ENCODE measurements at regions not wholly inside any gene's neighbourhood (a gene's known extent, or its start where the extent isn't known, plus 50 kb on each side); places are given as distances from the start of the nearest gene placed in this dataset.
A peak's percentile ranks its signal among the peaks of the same experiment; 100 is the strongest.

DNA sequence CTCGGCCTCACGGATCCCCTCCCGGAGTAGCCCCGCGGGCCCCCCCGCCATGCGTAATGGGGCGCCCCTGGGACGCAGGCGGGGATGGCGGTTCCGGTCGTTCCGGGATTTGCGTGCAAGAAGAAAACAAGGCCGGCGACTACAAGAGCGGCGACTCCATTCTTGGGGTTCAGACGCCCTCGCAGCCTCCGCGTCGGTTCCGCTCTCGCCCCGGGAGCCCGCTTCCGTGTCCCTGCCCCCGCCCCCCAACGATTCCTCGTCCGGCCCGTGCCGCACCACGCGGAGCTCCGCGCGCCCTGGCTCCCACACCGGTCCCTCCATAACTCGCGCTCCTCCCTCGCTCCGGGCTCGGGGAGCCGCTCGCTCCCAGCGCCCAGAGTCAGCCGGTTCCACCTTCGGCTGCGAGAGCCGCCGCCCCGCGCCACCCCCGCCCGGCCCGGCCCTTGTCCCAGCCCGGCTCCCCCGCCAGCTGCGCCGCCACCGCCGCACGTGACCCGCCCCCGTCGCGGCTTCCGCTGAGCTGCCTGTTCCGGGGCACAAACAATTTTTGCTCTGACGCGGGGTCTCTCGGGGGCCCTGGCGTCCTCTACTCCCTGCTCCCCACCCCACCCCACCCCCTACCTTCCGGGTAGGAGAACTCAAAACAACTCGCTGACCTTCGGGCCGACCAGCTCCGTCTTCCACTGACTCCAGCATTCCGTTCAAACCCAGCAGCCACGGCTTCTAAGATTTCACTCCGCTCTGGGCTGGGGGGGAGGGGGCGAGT, 78.8 kb upstream of the BCOR start:
- H3K4me3 ChIP-seq (ENCODE audit: low read depth, low read length) = peak overlapping the region; percentile 60
- DNase-seq (ENCODE audit: low read depth) = peak; percentile 64
- TF ChIP-seq, protein P1, sequence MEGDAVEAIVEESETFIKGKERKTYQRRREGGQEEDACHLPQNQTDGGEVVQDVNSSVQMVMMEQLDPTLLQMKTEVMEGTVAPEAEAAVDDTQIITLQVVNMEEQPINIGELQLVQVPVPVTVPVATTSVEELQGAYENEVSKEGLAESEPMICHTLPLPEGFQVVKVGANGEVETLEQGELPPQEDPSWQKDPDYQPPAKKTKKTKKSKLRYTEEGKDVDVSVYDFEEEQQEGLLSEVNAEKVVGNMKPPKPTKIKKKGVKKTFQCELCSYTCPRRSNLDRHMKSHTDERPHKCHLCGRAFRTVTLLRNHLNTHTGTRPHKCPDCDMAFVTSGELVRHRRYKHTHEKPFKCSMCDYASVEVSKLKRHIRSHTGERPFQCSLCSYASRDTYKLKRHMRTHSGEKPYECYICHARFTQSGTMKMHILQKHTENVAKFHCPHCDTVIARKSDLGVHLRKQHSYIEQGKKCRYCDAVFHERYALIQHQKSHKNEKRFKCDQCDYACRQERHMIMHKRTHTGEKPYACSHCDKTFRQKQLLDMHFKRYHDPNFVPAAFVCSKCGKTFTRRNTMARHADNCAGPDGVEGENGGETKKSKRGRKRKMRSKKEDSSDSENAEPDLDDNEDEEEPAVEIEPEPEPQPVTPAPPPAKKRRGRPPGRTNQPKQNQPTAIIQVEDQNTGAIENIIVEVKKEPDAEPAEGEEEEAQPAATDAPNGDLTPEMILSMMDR (conservative IDR thresholded peaks at IDR 0.05; ENCODE audit: low read depth, low read length) = no peak

DNA sequence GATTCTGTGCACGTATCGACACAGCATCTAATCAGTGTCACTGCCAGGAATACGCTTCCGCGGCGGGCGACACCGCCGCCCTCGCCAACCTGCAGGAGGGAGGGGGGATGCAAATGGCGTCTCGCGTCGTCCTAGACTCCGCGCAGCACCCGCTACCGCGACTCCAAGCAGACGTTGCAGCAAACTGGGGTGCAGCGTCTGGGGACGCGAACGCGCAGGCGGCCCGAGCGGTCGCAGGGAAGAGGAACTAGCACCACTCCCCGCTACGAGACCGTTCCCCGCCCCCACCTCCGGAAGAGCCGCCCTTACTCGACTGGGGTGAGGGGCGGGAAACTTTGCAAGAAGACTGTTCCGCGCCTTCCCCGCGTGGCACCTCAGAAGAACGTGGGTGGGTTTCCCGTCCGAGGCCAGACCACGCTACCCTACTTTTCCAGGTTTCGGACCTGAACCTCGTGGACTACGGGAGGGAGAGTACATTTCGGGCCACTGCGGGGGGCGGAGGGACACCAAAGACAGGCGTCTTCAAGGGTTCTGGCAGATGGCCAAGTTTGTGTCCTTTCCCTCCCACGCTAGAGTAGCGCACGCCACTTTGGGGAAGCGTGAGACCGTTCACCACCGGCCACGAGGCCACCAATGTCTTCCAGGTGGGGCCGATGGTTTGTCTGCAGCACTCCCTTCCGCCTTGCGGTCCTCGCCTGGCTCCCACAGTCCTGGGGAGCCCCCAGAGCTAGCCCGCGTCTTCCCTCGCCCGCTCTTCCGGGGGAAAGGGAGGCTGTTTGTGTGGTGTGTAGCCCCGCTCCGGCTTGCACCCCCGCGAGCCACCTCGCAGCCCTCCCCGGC, 78.0 kb upstream of the BCOR start:
- H3K4me3 ChIP-seq (ENCODE audit: low read depth, low read length) = peak overlapping the region; percentile 60
- DNase-seq (ENCODE audit: low read depth) = peak; percentile 53
- TF ChIP-seq, protein P1 (conservative IDR thresholded peaks at IDR 0.05; ENCODE audit: low read depth, low read length) = no peak

DNA sequence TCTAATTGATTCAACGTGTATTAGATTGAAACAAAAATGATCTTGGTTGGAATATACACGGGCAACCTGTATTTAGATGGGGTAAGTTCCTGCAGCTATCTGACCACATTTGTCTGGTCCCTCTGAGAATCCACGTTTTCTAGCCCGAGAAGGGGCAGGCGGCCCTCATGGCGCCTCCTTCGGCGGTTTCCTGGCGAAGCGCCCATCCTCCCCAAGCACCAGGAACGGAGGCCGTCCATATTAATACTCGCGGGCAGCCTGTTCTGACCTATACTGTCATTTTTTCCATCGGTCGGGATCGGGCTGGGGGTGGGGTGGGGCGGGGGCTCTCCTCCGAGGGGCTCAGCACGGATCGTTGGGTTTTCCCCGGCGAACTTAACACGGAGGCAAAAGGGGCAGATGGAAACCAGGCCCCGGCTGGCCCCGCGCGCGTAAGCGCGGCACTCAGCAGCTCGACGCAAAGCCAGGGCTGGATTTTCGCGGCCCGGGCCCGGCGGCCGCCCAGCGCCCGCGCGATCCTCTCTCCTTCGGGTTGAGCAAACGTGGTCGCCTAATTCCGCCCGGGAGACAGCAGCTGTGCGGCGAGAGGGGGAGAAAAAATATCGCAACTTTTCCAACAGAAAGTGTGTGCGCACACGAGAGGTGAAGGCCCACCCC, 77.2 kb upstream of the BCOR start:
- H3K4me3 ChIP-seq (ENCODE audit: low read depth, low read length) = peak overlapping the region; percentile 60
- TF ChIP-seq, protein P1 (conservative IDR thresholded peaks at IDR 0.05; ENCODE audit: low read depth, low read length) = no peak
- peak; percentile 68 for DNase-seq (ENCODE audit: low read depth)

DNA sequence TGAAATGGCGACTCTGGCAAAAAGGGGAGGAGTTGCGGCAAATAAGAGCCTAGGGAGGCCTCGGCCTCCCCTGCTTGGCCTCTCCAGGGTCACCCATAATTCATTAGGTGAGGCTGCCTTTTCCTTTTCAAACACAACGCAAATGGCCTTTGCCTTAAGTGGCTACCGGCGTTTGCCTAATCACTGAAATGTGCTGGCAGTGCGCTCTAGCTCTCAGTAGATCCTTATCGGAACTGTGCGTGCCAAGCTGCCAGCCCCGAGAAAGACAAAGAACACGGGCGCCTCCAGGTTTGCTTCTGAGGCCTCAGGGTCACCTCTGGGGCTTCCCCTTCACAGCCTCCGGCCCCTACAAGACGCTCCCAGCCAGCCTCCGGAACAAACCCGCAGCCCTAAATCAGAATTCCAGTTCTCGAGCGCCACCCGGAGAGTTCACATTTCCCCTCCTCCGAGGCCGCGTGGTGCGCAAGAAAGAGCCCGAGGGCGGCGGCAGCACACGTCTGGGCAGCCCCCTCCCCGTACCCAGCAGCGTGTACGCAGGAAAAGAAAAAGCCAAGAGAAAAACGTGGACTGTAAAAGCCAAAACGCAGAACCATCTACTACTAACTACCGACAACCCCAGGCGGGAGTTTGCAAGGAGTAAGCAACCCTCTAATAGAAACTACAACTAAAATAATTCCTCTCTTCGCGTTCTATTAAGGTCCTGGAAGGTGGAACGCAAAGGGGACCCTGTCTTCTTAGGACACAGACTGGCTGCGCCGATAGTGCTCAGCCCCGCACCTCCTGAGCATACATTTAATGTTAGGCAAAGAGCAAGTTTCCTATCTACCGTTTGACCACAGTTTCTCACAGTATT, 76.5 kb upstream of the BCOR start:
- peak overlapping the region; percentile 60 for H3K4me3 ChIP-seq (ENCODE audit: low read depth, low read length)

DNA sequence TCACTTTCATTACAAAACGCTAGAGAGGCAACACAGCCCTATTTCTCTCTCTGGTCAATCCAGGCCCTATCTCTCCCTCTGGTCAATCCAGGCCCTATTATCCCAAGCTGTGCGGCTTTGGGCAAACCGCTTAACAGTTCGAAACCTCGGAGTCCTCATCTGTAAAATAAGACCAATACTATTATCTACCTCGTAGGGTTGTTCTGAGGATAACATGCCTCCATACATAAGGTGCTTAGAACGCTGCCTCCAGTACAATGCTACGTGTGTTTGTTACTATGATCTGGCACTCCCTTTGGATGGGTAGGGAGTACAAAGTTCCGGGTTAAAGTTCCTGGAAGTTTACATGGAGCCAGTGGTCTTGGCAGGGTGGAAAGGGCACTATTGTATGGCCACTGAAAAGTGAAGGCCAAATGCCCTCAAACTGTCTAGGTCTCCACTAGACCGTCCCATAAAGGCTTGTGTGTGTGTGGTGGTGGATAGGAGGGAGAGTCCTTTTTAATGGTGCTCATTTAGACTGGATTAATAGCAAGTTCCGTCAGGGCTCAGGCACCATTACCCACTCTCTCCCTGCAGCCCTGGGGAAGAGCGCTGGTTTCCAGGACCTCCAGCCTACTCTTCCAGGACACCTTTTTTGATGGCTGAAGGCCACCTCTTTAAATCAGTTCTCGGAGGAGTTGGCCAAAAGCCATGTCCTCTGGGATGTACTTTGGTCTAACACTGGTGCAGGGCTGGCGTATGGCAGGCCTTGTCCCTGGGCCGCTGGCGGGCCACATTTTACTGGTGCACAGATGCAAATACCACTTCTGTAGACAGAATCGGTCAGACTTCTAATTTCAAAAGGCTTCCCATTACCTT, 75.6 kb upstream of the BCOR start:
- no peak for DNase-seq (ENCODE audit: low read depth)
- TF ChIP-seq, protein P1 (conservative IDR thresholded peaks at IDR 0.05; ENCODE audit: low read depth, low read length) = no peak
- H3K4me3 ChIP-seq (ENCODE audit: low read depth, low read length) = no peak overlapping the region

More for the DNA sequence above, 76.5 kb upstream of the BCOR start:
- peak; percentile 42 for DNase-seq (ENCODE audit: low read depth)
- TF ChIP-seq, protein P1 (conservative IDR thresholded peaks at IDR 0.05; ENCODE audit: low read depth, low read length) = no peak
